GM21381 (cell line): ENCODE measurements at regions not wholly inside any gene's neighbourhood (a gene's known extent, or its start where the extent isn't known, plus 50 kb on each side); places are given as distances from the start of the nearest gene placed in this dataset.
A peak's percentile ranks its signal among the peaks of the same experiment; 100 is the strongest.

ENCODE experiments used
- ATAC-seq: cut with Tn5 transposase; IDR thresholded peaks from one replicate; pipeline ENCODE4 v1.9.1; 2021; ENCODE audit warnings: mild to moderate bottlenecking, moderate library complexity; ENCODE audit not compliant: unreplicated experiment

DNA sequence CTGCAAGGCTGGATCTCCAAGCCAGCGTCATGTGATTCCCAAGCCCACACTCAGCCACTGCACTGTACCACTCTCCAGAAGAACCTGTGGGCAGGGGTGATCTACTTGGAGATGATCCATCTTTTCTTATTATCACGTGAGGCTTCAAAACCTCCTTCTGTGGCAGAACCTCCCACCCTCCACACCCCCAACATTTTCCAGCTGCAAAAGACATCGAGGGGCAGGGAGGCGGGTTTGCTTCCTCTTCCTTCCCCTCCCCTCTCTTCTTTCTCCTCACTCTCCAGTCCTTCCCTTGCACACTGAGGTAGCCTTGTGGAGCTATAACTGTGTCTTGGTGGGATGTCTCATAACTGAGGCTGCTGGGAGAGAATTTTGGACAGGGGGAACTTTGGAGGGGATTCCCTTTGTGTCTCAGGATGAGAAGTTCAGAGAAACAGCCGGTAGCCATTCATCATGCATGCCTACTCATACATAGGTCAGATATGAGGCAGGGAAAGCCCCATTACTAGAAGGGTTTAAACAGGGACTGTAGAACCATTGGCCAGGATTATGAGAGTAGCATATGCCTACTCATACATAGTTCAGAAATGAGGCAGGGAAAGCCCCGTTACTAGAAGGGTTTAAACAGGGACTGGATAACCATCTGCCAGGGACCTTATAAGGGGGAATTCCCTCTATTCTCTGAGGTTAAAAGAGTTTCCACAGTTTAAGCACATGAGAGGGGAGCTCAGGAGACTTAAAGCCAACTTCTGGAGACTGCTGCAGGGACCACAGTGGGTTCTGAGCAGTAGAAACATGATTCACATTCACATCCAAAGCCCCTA lies 420.7 kb upstream of the CADM1 start:
- ATAC-seq: peak; percentile 77

DNA sequence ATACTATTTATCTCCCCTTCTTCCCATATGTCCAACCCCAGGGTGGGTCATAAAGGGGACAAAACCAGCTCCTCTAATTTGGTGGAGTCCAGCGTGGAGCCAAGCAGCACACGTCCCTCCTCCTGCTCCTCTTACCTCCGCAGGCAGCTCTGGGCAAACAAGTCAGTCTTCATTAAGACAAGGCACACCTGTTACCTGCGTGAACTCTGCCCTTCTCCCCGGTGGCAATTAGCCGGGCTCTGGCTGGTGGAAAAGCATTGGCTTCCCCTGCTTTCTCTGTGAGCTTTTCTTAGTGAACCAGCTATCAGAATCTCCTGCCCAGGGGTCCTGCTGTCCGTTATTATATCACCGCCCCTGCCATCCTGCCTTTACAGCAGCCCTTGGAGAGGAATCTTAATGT lies 418.7 kb upstream of the CADM1 start:
- ATAC-seq: no peak

DNA sequence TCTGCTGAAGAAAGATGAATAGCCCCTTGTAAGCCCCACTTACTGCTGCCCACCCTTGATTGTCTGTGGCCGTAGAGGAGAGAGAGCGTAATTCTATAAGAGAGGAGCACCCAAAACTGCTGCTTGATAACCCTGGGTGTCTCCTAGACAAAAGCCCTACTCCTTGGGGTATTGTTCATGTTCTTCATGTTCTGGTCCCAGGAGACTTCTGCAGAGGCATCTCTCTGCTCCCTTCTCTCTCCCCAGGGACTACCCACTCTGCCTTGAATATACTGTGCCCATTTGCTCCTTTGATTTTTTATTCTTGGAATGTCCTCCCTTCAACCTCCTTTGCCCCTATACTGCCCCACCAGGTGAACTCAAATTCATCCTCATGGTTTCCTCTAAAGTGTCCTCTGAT lies 417.8 kb upstream of the CADM1 start:
- no peak for ATAC-seq

DNA sequence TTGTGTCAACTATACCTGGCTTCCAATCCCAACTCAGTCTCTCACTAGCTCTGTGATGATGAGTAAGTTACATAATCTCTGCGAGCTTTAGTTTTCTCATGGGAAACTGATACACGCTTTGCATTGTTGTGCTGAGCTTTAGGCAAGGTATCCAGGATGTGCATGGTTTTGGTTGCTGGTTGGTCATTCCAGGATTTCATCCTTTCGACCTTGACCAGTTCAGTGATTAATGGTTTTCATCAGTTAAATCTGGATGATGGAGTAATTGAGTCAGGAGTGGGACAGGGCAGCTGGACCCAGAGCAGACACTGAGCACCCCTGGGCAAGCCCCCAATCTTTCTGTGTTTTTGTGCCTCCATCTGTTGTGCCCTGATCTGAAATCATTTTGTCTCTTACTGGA lies 417.3 kb upstream of the CADM1 start:
- ATAC-seq: no peak

DNA sequence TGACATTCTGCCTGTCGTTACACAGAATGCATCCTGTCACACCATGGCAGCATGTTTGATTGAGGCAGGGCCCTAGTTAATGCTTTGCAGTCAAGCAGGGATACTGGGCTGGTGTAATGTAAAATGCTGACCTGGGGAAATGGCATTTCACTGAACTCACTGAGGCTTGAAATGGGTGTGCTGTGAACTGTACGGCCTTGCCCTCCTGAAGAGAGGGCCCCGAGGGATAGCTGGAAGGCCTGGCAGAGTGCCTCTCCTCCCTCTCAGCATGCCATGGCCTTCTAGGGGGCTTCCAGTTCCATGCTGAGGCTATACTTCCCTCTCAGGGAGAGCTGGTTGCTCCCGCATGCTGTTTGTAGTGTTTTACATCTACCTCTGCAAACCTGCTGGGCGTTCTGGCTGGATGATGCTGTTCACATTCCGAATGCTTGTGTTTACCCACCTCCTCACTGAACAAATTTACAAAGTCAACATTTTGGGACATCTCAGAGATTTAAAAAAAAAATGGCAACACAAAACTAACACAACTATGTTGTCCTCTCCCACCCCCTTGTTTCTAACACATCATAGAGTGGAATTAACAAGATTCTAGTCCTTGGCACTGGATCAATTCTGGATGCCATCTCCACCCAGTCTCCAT lies 416.7 kb upstream of the CADM1 start:
- no peak for ATAC-seq

DNA sequence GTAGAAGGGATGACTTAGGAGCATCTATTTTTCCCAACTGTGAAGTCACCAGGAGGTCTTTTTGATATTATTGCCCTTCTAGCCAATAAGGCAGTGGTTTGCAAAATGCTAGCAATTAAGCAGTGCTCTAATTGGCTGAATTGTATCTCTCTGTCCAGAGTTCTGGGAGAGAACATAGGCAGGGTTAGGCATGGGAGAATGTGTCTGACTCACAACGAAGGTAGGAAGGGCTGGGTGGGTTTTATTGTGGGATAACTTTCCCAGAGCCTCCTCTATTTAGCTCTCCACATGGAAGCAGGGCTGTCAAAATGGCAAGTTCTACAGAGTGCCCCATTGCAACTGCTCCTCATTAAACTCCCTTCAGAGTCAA lies 415.9 kb upstream of the CADM1 start:
- ATAC-seq: peak; percentile 12

DNA sequence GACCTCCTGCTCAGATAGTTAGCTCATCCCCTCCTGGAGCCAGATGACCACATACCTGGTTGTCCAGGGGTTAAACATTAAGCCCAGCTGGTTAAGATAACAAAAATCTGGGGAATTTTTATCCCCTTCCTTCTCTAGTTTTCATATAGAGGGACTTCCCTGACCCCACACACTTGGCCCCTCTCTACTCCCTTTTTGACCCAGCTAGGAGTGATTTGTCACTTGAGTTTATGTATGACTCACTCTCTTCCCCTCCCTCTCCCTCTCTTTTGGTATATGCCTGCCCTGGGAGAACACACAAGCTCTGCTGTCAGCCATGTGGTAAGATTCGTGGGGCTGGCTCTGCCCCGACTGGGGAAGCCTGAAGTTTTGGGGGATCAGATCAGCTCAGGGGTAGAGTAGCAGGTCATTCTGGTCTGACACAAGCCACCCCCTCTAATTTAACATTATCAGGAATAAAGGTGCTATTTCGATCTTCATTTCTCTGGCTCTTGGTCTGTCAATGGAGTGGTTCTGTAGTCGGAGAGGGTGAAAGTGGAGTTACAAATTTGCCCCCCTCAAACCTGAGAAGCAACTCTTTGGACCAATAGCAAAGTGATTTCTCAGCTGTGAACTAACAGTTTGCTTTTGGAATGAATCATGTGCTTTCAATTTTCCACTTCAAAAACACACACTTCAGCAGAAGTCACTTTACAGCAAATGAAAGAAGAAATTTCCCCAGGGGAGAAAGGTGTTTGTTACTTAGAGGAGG lies 415.3 kb upstream of the CADM1 start:
- ATAC-seq: peak; percentile 47

DNA sequence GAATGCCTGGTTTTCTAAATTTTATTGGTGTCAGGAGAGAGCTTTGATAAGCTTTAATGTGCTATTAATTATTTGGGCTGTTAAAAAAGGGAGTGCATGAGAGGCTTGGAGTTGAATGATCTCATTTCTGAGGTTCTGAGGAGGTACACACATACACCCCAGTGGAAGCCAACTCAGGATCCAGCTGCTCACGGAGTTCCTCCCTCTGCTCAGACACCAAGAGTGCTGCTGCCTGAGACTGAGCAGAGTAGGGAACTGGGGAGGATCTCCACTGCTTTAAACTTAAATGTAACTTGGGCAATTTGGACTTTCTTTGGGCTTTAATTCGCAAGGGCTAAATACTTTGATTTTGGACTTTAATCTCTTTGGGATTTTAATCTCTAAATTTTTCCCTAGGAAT lies 414.4 kb upstream of the CADM1 start:
- no peak for ATAC-seq

DNA sequence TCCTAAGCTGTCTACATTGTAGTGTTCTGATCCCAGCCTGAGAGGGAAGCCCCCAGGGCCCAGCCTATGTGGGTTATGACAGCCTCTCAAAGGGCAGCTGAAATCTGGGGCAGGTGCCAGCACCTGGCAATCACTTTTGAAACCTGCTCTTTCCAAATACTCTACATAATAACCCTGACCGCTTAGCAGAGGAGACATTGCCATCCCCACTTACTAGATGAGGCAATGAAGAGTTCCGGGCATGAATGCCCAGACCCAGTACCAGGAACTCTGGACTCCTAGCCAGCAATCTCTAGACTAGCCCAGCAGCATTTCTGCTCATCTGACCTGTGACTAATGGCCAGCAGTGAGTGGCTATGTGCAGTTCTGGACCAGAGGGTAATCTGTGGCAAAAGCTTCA lies 412.4 kb upstream of the CADM1 start:
- no peak for ATAC-seq

DNA sequence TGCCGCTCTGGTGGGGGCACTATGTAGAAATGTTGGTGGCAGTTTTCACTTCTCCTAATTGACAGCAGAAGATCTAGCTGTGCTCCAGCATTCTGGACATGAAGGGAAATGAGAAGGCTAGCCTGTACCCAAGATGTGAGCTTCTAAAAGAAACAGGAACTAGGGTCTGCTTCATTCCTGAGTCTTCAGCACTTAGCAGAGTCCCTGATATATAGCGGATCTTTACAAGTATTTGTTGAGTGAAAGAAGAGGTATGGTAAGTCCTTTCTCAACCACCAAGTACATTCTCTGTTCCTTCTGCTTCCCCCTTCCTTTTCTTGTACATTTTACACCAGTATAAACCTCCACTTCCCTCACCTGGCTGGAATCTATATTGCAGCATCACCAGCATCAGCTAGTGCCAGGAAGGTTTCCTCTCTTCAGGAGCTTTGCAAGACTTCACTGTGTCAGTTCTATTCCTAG lies 408.3 kb upstream of the CADM1 start:
- peak; percentile 48 for ATAC-seq

DNA sequence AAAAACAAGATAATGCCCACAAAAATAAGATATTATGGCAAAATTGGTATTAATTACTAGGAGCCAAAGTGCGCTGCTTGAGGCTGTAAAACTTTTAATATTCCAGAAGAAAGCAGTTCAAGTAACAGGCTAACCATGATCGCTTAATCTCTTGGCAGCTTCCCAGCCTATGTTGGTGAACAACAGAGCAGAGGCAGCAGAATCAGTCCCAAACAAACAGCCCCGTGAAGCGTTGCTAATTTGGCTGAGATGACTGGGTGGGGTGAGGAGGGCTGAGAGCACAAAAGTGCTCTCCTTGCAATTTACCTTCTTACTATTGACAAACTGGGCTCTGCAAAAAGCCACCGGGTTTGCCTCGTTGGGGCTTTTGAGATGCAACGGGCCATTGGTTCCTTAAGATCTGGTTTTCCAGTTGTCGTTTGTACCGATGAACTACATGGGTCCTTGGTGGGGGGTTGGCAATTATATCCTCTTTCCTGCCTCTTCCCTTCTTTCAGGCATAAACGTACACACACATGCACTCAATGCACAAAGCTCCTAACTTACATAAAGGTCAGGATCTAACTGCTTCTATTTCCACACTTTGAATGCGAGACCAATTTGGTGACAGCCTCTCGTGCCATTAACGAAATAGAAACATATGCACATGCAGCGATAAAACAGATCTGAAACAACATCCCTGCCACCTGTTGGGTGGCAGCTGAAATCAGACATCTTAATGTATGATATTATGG lies 407.6 kb upstream of the CADM1 start:
- no peak for ATAC-seq

DNA sequence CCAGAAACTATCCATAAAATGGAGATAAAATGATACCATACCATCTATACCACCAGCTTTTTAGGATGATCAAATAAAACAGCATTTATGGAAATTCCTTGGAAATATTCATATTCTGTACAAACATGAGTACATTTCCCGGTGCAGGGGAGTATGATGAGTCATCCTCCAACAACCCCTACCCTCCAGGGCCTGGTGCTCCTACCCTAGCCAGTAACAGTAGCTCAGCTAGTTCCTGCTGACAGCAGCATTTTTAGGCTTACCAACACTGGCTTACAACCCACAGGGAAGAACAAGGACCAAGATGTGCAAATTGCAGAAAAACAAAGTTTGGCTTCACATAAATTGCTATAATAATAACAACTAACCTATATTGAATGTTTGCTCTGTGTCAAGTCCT lies 406.2 kb upstream of the CADM1 start:
- no peak for ATAC-seq

DNA sequence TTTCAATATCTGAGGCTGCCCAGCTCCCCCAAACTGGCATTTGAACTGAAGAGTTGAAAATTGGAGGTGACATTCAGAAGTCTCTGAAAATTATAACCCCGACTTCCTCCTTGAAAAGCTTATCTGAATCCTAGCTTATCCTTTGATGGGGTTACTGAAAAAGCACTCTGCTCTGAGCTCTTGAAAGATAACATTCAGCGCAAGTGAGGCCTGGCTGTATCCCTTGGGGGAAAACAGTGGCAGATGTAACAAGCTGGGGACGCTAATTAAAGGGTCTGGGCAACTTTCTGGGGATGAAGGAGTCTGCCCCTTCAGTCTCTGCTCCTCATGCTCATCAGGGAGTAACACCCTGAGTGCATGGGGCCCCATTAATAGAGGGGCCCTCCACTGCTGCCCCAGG lies 402.0 kb upstream of the CADM1 start:
- ATAC-seq: no peak

DNA sequence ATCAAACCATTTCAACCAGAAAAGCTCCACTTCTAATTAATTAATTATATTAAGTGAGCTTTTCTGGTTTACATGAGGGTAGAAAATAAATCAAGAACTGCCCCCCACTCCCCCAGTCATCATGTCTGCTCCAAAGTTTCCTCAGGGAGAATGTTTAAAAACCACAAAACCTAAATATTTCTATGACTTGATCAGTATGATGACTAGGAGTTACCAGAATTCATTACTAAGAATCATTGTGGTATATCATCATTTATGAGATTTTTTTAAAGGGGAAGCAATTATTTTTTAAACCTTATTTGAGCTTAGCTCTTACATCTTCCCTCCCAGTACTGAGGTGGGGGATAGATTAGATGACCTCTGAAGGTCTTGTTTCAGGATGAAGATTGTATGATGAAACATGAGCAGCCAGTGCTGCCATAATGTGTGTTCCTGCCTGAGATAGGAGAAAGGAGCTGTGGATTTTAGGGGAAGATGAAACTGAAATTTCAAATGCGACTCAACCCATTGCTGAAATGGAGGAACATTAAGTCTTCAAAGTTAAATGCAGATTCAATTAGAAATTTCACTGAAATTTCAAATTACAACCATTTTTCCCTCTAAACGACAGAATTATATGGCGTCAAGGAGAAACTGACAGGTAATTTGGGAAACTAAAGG lies 401.3 kb upstream of the CADM1 start:
- no peak for ATAC-seq

DNA sequence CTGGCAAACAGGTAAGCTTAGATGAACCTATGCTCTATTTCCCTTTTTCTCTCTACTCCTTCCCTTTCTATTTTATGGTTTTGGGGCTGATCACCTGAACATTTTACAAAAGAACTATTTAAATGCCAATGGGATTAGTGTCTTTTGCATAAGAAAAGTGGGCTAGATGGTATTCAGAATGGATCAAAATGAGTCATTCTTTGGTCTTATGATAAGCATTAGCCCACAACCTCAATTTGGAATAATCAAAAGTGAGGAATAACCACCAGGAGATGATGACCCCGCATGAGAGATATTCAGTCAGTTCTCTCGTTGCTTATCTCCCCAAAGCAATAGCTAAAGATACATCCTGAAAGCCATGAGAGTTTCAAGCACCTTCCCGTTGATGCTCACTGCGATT lies 399.0 kb upstream of the CADM1 start:
- no peak for ATAC-seq

DNA sequence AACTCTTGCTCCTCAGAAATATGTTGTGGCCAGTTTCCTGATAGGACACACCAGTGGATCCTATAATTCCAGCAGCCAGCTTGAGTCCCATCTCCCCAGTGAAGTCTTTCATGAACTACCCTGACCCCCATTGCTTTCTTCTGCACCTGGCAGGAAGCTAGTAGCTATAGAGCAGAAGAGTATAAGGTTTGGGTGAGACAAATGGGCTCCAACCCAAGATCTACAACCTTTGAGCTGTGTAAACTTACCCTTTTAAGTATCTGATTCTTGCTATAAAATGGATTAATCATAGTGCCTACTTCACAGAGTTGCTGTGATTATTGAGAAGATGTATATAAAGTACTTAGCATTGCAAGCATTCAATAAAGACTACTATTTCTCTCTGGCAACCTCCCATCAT lies 396.9 kb upstream of the CADM1 start:
- ATAC-seq: no peak

DNA sequence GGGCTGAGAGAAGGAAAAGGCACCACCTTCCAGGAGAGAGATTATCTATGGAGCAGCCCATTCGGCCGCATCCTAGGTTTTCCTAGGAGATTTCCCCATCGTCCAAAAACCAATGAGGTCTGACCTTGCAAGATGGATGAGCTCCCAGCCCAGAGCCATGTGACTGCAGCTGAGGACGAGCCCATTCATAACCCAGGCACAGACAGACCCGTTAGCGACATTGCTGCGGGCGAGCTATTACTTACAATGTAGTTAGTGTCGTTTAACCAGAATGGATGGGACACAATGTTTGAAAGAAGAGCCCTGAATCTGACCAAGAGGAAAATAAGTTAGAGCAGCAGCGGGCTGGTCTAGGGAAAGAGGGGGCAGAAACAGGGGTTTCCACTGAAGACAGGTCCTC lies 395.9 kb upstream of the CADM1 start:
- no peak for ATAC-seq

DNA sequence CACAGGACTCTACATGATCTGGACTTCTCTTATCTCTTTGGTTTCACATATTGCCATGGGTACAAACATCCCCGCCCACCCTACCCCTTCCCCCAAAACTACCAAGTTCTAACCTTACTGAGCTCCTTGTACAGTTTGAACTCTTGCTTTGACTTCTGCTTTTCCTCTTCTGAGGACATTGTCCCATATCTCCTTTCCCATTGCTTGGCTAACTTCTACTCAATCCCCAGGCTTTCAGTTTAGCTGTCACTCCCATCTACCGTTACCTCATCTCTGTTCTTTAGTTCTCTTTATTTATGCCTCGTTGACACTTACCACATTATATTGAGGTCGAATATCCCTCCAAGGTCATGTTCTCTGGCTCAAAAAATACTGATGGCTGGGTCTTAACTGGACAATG lies 393.5 kb upstream of the CADM1 start:
- ATAC-seq: no peak

DNA sequence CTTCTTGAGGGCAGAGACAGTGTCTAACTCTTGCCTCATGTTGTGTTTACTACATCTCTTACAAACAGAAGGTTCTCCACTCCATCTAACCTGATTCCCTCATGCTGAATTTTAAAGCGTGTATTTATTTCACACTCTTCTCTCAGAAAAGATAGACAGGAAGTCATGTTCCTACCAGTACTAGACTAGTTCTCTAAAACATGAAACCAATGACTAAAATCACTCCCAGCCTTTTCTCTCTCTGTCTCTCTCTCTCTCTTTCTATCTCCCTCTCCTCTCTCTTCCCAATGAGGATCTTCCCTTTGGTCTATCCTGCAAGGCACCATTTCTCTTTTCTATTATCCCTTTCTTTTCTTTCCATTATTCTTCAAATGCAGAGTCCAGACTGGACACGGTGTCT lies 391.9 kb upstream of the CADM1 start:
- no peak for ATAC-seq

DNA sequence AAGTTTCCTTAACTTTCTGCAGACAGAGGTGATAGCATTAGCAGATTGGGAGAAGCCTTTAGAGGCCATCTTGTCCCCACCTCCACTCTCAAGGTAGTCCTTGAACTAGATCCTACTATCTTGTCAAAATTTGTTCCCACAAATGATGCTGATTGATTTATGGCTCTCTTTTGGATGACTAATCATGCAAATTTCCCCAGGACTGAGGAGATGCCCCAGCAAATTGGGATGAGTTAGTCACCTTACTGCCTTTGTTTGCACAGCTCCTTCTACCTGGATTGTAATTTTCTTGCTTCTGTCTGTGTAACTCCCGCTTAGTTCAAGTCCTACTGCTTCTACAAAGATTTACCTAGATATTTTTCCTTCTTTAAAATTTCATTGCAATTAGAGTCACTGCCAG lies 391.4 kb upstream of the CADM1 start:
- ATAC-seq: no peak

DNA sequence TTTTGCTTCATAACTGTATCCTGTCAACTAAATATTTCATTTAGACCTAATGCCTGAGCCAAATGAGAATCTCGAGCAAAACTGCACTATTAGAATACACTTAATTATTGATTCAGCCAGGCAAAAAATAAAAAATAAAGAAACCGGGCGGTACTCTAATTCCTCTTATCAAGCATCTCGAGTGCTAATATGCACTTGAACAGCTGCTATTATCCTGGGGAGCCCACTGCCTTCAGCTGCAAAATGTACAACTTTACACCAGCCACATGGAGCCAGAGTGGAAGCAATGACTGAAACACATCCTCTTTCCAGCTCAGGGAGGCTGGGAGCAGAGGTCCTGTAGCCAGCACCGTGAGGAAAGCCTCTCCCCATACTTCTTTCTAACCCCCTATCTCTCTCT lies 390.0 kb upstream of the CADM1 start:
- no peak for ATAC-seq
